Nephron (organoid): ENCODE measurements at regions not wholly inside any gene's neighbourhood (a gene's known extent, or its start where the extent isn't known, plus 50 kb on each side); places are given as distances from the start of the nearest gene placed in this dataset.

Source experiments
- H3K27ac Mint-ChIP-seq, 3 experiments: 2 replicates each; pipeline ENCODE4 v1.8.0; 2020; ENCODE audit warnings: mixed read lengths in 3 of 3, mild to moderate bottlenecking in 2 of 3, moderate library complexity in 1 of 3
- H3K27me3 Mint-ChIP-seq: 2 replicates; pipeline ENCODE4 v1.8.0; 2021; ENCODE audit warnings: low read depth, mild to moderate bottlenecking, moderate library complexity, mixed read lengths
- H3K36me3 Mint-ChIP-seq: 2 replicates; pipeline ENCODE4 v1.8.0; 2020; ENCODE audit warnings: low read depth, mixed read lengths
- H3K4me1 Mint-ChIP-seq: 2 replicates; pipeline ENCODE4 v1.8.0; 2020; ENCODE audit warnings: mixed read lengths
- H3K4me3 Mint-ChIP-seq, 3 experiments: 2 replicates each; pipeline ENCODE4 v1.8.0; 2020; ENCODE audit warnings: mild to moderate bottlenecking in 3 of 3, mixed read lengths in 3 of 3, moderate library complexity in 2 of 3
- H3K9me3 Mint-ChIP-seq: 2 replicates; pipeline ENCODE4 v1.8.0; 2020; ENCODE audit warnings: mixed read lengths
- CTCF ChIP-seq, 3 experiments: fragments of 200-600 bp; sonication (generic); IDR thresholded peaks; one replicate each; pipeline ENCODE4 v1.5.0; 2021; ENCODE audit warnings: antibody characterized with exemption in 3 of 3; ENCODE audit not compliant: unreplicated experiment in 3 of 3

- Mint-ChIP-seq H3K27ac (no peak overlapping the region), H3K9me3 (peaks cover 4% of the 10 kb centered on the region), H3K4me3 (no peak overlapping the region), H3K4me1 (no peaks in the 10 kb centered on the region), H3K27me3 (no peaks in the 10 kb centered on the region), H3K36me3 (no peaks in the 10 kb centered on the region)
- no peak for TF ChIP-seq CTCF (IDR thresholded peaks at IDR 0.05; ENCODE audit: unreplicated experiment in 3 of 3)
Measured at GRCh38 chr12:92288561-92288960, 142.9 kb upstream of the BTG1 start.

- Mint-ChIP-seq H3K36me3 (no peaks in the 10 kb centered on the region), H3K4me1 (peaks cover 10% of the 10 kb centered on the region), H3K27ac (no peak overlapping the region), H3K27me3 (no peaks in the 10 kb centered on the region), H3K9me3 (no peaks in the 10 kb centered on the region), H3K4me3 (no peak overlapping the region)
- TF ChIP-seq CTCF (IDR thresholded peaks at IDR 0.05; ENCODE audit: unreplicated experiment in 3 of 3): no peak
Measured at GRCh38 chr12:92278378-92278828, 132.8 kb upstream of the BTG1 start.

- no peak for TF ChIP-seq CTCF (IDR thresholded peaks at IDR 0.05; ENCODE audit: unreplicated experiment in 3 of 3)
- H3K36me3 Mint-ChIP-seq: no peaks in the 10 kb centered on the region
- H3K4me3 Mint-ChIP-seq: no peak overlapping the region
- H3K4me1 Mint-ChIP-seq: peaks cover 10% of the 10 kb centered on the region
- no peak overlapping the region for H3K27ac Mint-ChIP-seq
- H3K9me3 Mint-ChIP-seq: no peaks in the 10 kb centered on the region
- H3K27me3 Mint-ChIP-seq: no peaks in the 10 kb centered on the region
Measured at GRCh38 chr12:92277795-92278194, 132.1 kb upstream of the BTG1 start.

GRCh38 chr12:92276276-92276675, 130.6 kb upstream of the BTG1 start:
- no peaks in the 10 kb centered on the region for H3K36me3 Mint-ChIP-seq
- no peak for TF ChIP-seq CTCF (IDR thresholded peaks at IDR 0.05; ENCODE audit: unreplicated experiment in 3 of 3)
- H3K27me3 Mint-ChIP-seq: no peaks in the 10 kb centered on the region

GRCh38 chr12:92275443-92276154, 130.0 kb upstream of the BTG1 start:
- H3K36me3 Mint-ChIP-seq: no peaks in the 10 kb centered on the region
- H3K27me3 Mint-ChIP-seq: no peaks in the 10 kb centered on the region
- no peak overlapping the region for H3K4me3 Mint-ChIP-seq
- H3K9me3 Mint-ChIP-seq: no peaks in the 10 kb centered on the region
- H3K4me1 Mint-ChIP-seq: peaks cover 10% of the 10 kb centered on the region
- no peak overlapping the region for H3K27ac Mint-ChIP-seq
- no peak for TF ChIP-seq CTCF (IDR thresholded peaks at IDR 0.05; ENCODE audit: unreplicated experiment in 3 of 3)

More at GRCh38 chr12:92276276-92276675, 130.6 kb upstream of the BTG1 start:
- peaks cover 10% of the 10 kb centered on the region for H3K4me1 Mint-ChIP-seq
- H3K9me3 Mint-ChIP-seq: no peaks in the 10 kb centered on the region
- H3K4me3 Mint-ChIP-seq: no peak overlapping the region
- H3K27ac Mint-ChIP-seq: no peak overlapping the region

- Mint-ChIP-seq H3K27ac (no peak overlapping the region), H3K27me3 (no peaks in the 10 kb centered on the region), H3K4me1 (no peaks in the 10 kb centered on the region), H3K4me3 (no peak overlapping the region), H3K36me3 (no peaks in the 10 kb centered on the region), H3K9me3 (no peaks in the 10 kb centered on the region)
- TF ChIP-seq CTCF (IDR thresholded peaks at IDR 0.05; ENCODE audit: unreplicated experiment in 3 of 3): no peak
Measured at GRCh38 chr12:92273076-92273475, 127.4 kb upstream of the BTG1 start.
